ENCODE measurements at regions not wholly inside any gene's neighbourhood (a gene's known extent, or its start where the extent isn't known, plus 50 kb on each side); places are given as distances from the start of the nearest gene placed in this dataset.

DNA sequence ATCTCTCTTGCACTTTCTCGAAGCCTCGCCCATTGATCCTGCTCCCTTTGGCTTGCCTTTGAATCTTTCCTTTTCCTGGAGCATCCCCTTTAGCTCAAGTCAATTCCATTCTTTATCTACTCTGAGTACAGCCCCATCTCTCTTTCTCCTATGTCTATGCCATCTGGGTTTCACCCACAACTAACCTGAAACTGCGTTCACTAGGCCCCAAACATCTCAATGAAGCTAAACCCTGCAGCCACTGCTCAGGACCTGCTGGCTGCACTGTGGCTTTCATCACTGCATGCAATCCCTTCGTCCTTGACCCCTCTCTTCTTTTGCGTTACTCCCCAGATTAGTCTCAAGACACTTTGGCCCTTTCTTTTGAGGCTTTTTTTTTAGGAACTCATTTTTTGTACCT is 81.6 kb upstream of the CYRIA start:
- no peak for DNase-seq (ENCODE audit: low spot score)
- TF ChIP-seq, protein P1, sequence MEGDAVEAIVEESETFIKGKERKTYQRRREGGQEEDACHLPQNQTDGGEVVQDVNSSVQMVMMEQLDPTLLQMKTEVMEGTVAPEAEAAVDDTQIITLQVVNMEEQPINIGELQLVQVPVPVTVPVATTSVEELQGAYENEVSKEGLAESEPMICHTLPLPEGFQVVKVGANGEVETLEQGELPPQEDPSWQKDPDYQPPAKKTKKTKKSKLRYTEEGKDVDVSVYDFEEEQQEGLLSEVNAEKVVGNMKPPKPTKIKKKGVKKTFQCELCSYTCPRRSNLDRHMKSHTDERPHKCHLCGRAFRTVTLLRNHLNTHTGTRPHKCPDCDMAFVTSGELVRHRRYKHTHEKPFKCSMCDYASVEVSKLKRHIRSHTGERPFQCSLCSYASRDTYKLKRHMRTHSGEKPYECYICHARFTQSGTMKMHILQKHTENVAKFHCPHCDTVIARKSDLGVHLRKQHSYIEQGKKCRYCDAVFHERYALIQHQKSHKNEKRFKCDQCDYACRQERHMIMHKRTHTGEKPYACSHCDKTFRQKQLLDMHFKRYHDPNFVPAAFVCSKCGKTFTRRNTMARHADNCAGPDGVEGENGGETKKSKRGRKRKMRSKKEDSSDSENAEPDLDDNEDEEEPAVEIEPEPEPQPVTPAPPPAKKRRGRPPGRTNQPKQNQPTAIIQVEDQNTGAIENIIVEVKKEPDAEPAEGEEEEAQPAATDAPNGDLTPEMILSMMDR (IDR thresholded peaks at IDR 0.05; ENCODE audit: extremely low read depth, missing control alignments): no peak

DNA sequence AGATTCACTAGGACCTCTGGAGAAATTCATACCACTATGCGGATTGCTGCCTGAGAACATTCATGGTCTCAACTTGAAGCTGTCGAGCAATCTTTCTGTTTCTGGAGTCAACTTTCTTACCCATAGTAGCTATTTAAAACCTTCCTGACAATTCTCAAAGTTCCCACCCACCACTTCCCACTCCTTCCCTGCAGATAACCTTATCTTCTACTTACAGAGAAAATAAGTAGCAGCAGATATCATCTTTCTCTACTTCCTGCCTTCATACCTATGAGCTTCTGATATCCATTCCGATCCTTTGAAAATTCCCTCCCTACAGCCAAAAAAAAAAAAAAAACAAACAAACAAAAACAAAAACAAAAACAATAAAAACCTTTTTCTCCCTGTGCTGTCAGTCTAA is 81.2 kb upstream of the CYRIA start:
- no peak for DNase-seq (ENCODE audit: low spot score)
- TF ChIP-seq, protein P1 (IDR thresholded peaks at IDR 0.05; ENCODE audit: extremely low read depth, missing control alignments): no peak

DNA sequence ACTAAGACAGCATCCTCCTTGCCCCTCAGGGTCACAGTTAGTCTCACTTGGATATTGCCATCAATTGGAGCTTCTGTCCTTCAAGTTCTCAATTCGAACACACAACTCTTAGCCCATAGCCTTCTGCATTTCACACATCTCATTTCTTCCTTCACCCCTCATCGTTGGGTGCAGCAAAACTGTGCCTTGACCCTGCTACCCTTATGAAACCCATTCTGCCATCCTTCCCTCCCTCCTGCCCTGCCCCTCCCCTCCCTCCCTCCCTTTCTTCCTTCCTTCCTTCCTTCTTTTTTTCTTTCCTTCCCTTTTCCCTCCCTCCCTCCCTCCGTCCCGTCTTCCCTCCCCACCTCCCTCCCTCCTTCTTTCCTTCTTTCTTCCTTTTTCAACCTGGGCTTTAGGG is 80.7 kb upstream of the CYRIA start:
- TF ChIP-seq, protein P1 (IDR thresholded peaks at IDR 0.05; ENCODE audit: extremely low read depth, missing control alignments): no peak
- no peak for DNase-seq (ENCODE audit: low spot score)

DNA sequence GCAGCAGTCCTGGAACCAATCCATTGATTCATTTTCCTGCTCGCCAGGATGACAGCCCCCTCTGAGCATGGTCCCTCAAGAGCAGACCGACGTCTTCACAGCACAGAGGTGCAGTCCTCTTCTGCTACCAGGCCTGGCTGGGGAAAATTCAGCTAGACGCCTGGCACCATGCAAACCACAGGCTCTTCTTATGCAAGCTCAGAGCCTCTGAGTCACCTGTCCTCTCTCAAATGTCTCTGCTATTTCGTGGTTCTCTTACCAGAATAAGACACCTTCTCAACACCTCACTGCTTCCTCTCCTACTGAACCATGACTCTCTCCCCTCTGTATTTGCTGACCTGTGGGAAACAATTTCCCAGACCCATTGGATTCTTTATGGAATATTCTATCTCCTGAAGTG is 79.8 kb upstream of the CYRIA start:
- TF ChIP-seq, protein P1 (IDR thresholded peaks at IDR 0.05; ENCODE audit: extremely low read depth, missing control alignments): no peak
- DNase-seq (ENCODE audit: low spot score): no peak

DNA sequence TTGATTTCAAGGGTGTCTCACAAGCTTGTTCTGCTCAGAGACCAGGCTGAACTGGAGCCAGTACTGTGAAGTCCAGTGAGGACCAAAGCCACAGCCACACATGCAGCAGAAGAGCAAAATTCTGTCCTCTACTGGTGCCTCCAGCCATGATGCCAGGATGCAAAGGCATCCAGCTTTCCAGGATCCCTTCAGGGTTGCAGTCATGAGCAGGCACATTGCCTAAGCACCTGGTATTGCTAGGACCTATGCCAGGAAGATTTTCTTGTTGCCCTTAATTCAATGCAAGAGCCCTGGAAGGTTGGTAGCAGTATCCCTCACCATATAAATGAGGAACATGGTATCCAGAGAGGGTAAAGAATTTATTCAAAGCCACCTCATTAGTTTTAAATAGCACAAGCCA is 78.9 kb upstream of the CYRIA start:
- no peak for DNase-seq (ENCODE audit: low spot score)
- TF ChIP-seq, protein P1 (IDR thresholded peaks at IDR 0.05; ENCODE audit: extremely low read depth, missing control alignments): no peak

DNA sequence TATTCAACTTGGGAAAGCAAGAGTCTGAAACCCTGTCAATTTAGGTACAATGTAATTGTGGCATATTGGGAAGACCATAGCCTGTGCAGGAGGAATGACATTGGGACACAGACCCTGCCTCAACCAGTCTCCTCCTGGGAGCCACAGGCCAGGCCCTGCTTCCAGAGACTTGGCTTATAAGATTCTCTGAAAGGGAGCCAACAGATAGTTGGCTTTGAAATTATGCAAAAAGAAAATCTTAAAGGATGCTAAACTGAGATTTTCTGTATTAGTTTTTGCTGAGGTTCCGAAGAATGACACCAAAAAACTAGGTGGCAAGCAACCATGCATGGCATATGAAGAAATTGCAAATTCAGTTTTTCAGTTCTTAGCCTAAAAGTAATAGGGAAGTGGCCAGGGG is 76.4 kb upstream of the CYRIA start:
- TF ChIP-seq, protein P1 (IDR thresholded peaks at IDR 0.05; ENCODE audit: extremely low read depth, missing control alignments): no peak
- DNase-seq (ENCODE audit: low spot score): no peak

DNA sequence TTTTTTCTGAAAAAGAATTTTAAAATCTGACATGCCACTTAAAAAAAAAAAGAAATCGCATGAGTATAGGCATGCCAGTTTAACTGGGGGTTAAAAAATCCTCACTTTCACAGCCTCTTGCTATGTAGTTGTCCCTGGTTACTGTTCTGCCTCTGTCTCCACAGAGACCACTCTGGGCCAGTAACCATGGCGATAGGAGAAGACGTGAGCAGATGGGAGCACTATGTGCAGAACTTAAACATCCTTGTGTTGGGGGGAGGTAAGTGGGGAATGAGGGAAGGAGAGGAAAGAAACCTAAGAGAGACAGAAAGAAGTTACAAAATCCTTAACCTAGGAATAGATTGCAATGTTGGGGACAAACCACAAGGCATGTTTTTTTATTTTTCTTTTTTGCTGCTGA is 75.9 kb upstream of the CYRIA start:
- DNase-seq (ENCODE audit: low spot score): no peak
- TF ChIP-seq, protein P1 (IDR thresholded peaks at IDR 0.05; ENCODE audit: extremely low read depth, missing control alignments): no peak

All from GM20000 (cell line).